Activated CD8-positive, alpha-beta memory T cell treated with anti-CD3 and anti-CD28 coated beads, Interleukin-2, amount 50 U/mL, for 24 hours (primary cell): ENCODE measurements at regions not wholly inside any gene's neighbourhood (a gene's known extent, or its start where the extent isn't known, plus 50 kb on each side); places are given as distances from the start of the nearest gene placed in this dataset.

Experiments used
- DNase-seq: peaks from one replicate; pipeline ENCODE4 v3.0.0-alpha.2; 2020; ENCODE audit errors: extremely low read depth

DNA sequence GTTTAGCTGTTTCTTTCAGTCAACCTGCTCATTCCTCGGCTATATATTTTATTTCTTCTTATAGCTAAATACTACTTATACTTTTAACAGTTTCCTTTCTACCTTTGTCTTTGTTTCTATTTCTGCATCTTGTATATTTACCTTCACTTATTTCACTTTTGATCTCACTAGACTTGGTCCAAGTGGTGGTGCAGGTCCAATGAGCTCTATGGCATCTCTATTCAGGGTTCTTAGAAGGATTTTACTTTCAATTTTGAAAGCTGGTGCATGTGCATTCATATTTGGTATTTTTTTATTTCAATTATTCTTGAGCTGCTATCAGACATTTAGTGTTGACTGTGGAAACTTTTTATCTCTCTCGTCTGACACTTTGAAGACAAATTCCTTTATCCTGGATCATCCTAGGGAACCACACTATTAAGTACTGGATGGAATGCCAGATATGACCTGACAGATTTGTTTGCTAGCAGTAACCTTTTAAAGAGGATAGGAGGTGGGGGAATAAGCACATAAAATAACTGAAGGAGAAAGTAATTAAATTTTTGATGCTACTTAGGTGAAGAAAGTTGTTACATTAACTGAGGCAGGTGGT, 123.1 kb upstream of the PJA2 start:
- DNase-seq, result no peak

DNA sequence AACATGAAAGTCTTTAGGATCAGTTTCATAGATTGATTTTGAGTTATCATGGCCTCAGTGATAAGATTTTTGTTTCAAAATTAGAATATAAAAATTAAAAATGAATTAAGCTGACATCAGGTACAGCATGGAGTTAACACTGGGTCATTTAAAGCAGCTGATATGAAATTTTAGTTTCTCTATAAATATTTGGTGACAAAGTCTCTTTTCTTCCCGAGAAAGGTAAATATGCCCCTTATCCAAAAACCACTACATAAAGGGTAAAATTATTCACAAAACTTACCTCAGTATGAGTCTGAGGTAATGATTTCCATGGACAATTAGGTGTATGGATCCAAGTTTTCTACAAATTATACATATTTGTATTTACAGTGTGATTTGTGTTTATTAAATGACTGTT, 121.5 kb upstream of the PJA2 start:
- DNase-seq, result no peak

GRCh38 chr5:109529987-109530386, 120.2 kb upstream of the PJA2 start:
- DNase-seq, result no peak

DNA sequence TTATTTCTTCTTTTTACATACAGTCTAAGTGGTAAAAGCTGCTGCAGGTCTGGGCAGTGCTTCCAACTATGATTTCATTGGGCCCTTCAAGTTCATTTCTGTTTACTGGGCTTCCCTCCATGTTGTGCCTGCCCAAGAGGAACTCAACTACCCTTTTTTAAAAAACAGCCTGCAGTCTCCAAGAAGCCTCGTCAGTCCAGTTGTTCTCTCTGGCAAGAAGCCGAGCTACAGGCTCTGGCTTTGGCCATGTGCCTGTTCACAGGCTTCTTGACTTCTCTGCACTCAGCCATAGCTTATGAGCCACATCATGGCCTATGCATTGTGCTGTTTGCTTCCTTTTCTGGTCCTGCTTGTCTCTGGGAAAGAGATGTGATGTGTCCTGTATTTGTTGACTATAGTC, 119.7 kb upstream of the PJA2 start:
- no peak for DNase-seq

DNA sequence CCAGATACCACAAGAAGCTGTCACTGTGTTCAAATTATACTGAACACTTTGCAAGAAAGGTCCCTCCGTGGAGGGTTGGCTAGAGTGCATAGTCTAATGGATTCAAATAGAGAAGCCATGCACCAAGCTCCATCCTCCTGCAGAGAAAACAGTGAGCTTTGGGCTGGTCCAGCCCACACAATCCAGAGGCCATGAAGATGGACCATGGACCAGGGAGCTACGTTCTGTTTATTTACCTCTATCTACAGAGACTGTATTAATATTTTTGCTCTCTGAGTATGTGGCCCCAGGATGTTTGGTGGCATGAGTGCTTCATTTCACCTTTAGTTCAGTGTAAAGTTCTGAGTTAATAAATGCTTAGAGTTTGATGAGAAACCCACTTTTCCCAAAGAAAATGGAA, 114.8 kb upstream of the PJA2 start:
- no peak for DNase-seq

- no peak for DNase-seq
Observed at GRCh38 chr5:109524026-109524425, 114.3 kb upstream of the PJA2 start.

GRCh38 chr5:109522404-109522803, 112.6 kb upstream of the PJA2 start:
- no peak for DNase-seq

GRCh38 chr5:109519416-109519815, 109.6 kb upstream of the PJA2 start:
- DNase-seq, result no peak

- no peak for DNase-seq
Observed at GRCh38 chr5:109516390-109516789, 106.6 kb upstream of the PJA2 start.

DNA sequence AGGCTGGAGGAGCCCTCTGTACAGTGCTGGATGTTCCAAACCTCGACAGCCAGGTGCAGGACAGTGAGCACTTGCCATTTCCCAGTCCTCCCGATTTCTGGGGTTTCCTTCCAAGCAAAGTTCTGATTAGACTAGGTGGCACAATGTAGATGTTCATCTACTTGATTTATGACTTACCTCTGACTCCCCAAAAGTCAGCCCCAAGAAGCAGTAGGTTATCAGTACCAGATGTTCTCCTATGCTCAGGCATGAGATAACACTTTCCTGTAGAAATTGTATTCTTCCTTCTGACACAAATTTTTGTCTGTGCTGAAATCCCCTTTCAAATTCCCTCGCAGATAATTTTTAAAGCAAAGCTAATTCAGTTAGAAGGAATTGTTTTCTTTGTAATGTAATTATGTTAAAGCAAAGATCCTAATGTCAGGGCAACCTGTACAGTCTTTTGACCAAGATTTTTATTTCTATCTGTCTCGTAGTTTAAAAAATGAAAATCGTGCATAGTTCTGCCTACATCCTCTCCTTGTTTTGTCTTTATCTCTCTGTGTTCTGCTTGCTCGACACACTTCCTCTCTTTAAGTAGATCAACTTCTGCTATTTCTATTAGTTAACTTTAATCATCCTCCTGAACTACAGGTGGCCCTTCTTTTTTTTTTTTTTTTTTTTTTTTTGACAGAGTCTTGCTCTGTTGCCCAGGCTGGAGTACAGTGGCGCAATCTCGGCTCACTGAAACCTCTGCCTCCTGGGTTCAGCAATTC, 102.4 kb upstream of the PJA2 start:
- no peak for DNase-seq

- DNase-seq, result no peak
Observed at GRCh38 chr5:109506556-109506955, 96.8 kb upstream of the PJA2 start.

GRCh38 chr5:109496112-109496511, 86.3 kb upstream of the PJA2 start:
- DNase-seq, result no peak

DNA sequence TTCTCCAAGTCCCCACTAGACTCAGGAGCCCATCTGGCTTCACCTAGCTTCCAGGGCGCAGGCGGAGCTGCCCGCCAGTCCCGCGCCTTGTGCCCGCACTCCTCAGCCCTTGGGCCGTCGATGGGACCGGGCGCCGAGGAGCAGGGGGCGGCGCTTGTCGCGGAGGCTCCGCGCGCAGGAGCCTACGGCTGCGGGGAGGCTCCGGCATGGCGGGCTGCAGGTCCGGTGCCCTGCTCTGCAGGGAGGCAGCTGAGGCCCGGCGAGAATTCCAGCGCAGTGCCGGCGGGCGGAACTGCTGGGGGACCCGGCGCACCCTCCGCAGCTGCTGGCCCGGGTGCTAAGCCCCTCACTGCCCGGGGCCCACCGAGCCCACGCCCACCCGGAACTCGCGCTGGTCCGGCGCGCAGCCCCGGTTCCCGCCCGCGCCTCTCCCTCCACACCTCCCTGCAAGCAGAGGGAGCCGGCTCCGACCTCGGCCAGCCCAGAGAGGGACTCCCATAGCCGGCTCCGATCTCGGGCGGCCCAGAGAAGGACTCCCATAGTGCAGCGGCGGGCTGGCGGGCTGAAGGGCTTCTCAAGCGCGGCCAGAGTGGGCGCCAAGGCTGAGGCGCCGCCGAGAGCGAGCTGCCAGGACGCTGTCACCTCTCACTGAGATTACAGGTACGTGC, 78.1 kb upstream of the PJA2 start:
- no peak for DNase-seq

GRCh38 chr5:109486200-109486804, 76.5 kb upstream of the PJA2 start:
- no peak for DNase-seq

DNA sequence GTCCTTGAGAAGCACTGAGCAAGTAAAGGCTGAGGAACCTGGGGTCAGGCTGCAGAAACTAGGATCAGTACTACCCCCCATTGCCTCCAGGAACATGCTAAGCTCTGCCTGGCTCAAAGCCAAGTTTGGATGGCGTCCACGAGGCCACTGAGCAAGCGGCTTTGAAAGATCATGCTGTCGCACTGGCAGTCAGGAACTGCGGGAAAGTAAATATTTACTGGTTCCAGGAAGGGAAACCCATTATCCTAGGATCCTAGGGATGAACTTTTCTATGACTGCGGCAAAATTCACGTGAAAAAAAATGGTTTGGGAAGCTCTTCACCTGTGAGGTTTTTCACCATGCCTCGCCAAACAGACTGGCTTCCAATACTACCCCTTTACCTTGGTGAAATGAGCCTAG, 75.3 kb upstream of the PJA2 start:
- no peak for DNase-seq

DNA sequence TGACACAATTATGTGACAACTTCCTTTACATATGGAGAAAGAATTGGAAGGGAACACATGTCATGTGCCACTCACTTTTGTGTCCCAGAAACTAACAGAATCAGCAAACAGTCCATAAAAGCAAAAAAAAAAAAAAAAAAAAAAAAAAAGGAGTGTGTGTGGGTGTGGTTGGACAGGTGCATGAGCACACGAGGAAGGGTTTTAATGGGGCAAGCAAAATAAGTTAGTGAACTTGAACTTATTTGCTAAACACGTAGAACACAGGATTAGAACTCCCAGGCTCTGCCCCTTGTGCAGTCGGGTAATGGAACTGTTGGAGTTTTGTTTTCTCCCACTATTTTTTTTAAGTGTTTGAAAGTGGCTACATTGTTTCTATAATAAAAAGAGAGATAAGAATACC, 74.8 kb upstream of the PJA2 start:
- no peak for DNase-seq

DNA sequence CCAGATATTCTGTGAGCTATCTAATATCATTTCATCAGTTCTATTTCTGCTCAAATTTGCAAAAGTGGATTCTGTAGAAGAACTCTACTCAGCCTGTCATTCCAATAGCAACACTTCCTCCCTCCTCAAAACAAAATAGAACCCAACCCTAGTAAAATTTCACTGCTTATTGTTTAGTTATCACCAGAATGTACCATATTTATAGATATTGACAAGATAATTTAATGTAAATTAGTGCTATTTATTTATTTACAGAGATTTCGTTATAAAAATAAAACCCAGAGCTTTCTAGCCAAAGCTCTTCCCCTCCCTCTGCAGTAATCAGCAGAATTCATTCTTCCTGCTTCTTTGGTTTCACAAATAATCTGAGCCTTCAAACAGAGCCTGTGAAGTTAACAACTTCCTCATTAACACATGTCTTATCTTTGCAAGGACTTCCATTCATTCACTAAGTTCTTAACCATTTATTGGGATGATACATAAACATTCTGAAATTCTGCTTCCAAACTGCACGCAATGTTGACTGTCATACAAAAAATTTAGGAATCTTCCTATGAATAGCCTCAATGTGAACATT, 73.7 kb upstream of the PJA2 start:
- DNase-seq, result no peak

DNA sequence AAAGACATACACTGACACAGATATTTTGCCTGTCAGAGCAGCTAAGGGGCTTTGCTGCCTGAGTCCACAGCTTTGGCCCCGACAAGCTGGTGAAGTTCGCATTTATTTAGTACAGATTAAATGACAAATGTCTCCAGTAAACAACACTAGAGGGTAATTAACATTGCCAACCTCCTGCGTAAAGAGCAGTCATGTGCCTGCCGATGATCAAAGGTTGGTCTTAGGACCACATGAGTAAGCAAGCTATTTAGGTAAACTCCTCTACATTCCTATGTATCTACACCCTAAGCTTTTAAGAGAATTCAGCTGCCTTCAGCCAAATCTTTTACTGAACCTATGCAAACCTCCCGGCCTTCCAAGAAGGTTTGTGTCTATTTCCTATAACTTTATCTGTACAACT, 73.0 kb upstream of the PJA2 start:
- no peak for DNase-seq

DNA sequence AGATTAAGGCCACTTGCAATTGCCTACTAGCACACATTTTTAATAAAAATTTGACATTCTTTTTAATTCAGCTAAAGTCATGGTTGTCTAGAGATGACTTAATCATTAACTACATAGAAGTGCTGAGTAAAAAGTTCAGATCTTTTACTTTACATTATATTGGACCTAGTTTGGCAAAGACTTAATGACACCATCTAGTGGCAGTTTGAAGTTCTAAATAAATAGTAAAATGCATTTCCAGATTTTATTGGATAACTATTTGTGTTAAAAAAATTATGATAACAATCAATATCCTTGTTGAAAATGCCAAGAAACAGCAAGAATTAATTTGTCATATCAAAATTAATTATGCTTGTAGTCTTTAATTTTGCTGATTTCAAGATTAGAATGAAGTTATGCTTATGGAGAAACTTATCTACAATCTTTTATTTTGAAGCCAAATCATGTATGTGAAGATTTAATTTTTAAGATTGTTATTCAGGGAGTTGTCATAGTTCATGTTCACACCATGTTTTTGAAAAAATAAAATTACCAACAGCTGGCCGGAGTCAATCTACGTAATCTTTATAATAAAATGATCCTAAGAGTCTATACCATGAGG, 69.6 kb upstream of the PJA2 start:
- no peak for DNase-seq

GRCh38 chr5:109478830-109479229, 69.1 kb upstream of the PJA2 start:
- DNase-seq, result no peak

DNA sequence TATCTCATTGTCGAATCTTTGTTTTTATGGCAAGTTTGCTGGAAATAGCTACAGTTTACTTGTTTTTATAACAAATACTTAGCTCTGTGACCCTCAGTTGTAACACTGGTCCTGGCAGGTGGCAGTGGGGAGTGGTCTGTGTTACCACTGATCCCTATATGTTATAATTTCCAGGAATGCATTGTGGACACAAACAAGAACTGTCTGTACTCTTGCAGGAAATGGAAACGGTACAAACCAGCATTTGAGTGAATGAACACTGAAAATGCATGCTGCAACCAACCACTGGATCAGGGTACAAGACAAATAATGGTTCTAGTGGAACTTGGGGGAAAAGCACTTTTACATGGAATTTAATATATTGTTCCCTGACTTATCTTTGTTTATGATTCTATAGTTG, 66.5 kb upstream of the PJA2 start:
- no peak for DNase-seq
